ENCODE measurements at regions not wholly inside any gene's neighbourhood (a gene's known extent, or its start where the extent isn't known, plus 50 kb on each side); places are given as distances from the start of the nearest gene placed in this dataset.
A peak's percentile ranks its signal among the peaks of the same experiment; 100 is the strongest.
"Not testable (repeated sequence)": the region's sequence is repeated elsewhere in the genome, so short reads cannot be mapped to it uniquely, and the experiment has no call there.

GRCh38 chr6:134599079-134599478 is 281.2 kb upstream of the SGK1 start:
- DNase-seq, result no peak

GRCh38 chr6:134596191-134596590 is 278.3 kb upstream of the SGK1 start:
- no peak for DNase-seq

- DNase-seq, result no peak
These were observed 277.0 kb upstream of the SGK1 start for GRCh38 chr6:134594881-134595280.

- no peak for DNase-seq
These were observed 276.0 kb upstream of the SGK1 start for GRCh38 chr6:134593887-134594286.

GRCh38 chr6:134593442-134593841 is 275.5 kb upstream of the SGK1 start:
- no peak for DNase-seq

GRCh38 chr6:134593024-134593423 is 275.1 kb upstream of the SGK1 start:
- no peak for DNase-seq

- no peak for DNase-seq
These were observed 272.5 kb upstream of the SGK1 start for GRCh38 chr6:134590449-134590848.

- DNase-seq, result peak in 1 of 2 experiments; percentile 36
These were observed 272.1 kb upstream of the SGK1 start for GRCh38 chr6:134590004-134590403.

- peak; percentile 88 to 89 for DNase-seq
These were observed 271.6 kb upstream of the SGK1 start for GRCh38 chr6:134589512-134589911.

- DNase-seq, result no peak
These were observed 270.4 kb upstream of the SGK1 start for GRCh38 chr6:134588267-134588666.

GRCh38 chr6:134585517-134585873 is 267.6 kb upstream of the SGK1 start:
- no peak for DNase-seq

- no peak for DNase-seq
These were observed 267.1 kb upstream of the SGK1 start for GRCh38 chr6:134584847-134585516.

- no peak for DNase-seq
These were observed 260.1 kb upstream of the SGK1 start for GRCh38 chr6:134577998-134578397.

GRCh38 chr6:134575221-134575620 is 257.3 kb upstream of the SGK1 start:
- no peak for DNase-seq

GRCh38 chr6:134574491-134574890 is 256.6 kb upstream of the SGK1 start:
- DNase-seq, result no peak

GRCh38 chr6:134569996-134570395 is 252.1 kb upstream of the SGK1 start:
- not testable (repeated sequence) for DNase-seq

- no peak for DNase-seq
These were observed 246.8 kb upstream of the SGK1 start for GRCh38 chr6:134564705-134565104.

GRCh38 chr6:134560019-134560418 is 242.1 kb upstream of the SGK1 start:
- DNase-seq, result no peak

GRCh38 chr6:134557509-134557908 is 239.6 kb upstream of the SGK1 start:
- no peak for DNase-seq

GRCh38 chr6:134555672-134556071 is 237.8 kb upstream of the SGK1 start:
- no peak for DNase-seq

GRCh38 chr6:134553936-134554335 is 236.0 kb upstream of the SGK1 start:
- no peak for DNase-seq

- DNase-seq, result peak; percentile 26 to 53
These were observed 233.5 kb upstream of the SGK1 start for GRCh38 chr6:134551245-134551960.

- DNase-seq, result no peak
These were observed 232.7 kb upstream of the SGK1 start for GRCh38 chr6:134550604-134551003.

GRCh38 chr6:134549854-134550253 is 231.9 kb upstream of the SGK1 start:
- DNase-seq, result no peak

All from SW 1271 (cell line).